Tibial nerve (tissue), 4 donors: ENCODE measurements at regions not wholly inside any gene's neighbourhood (a gene's known extent, or its start where the extent isn't known, plus 50 kb on each side); places are given as distances from the start of the nearest gene placed in this dataset.
"Not testable (repeated sequence)": the region's sequence is repeated elsewhere in the genome, so short reads cannot be mapped to it uniquely, and the experiment has no call there.

Source experiments
- DNase-seq, 2 donors: peaks; one replicate each; pipeline ENCODE4 v3.0.0-alpha.2; 2019; ENCODE audit warnings: low spot score in 2 of 2
- H3K27ac ChIP-seq, 4 donors: fragments of 200-600 bp; sonication (generic) in 3 of 4; one replicate each; pipeline ENCODE4 v1.5.1; 2017 to 2019; ENCODE audit warnings: mild to moderate bottlenecking in 1 of 4
- H3K27me3 ChIP-seq, 2 donors: fragments of 200-600 bp; sonication (generic) in 1 of 2; one replicate each; pipeline versions ENCODE4 v1.5.1 to v1.6.0; 2017 to 2019
- H3K36me3 ChIP-seq, 3 donors: fragments of 200-600 bp; sonication (generic); one replicate each; pipeline ENCODE4 v1.5.1; 2018 to 2019
- H3K4me1 ChIP-seq, 4 donors: fragments of 200-600 bp; sonication (generic) in 3 of 4; one replicate each; pipeline ENCODE4 v1.5.1; 2017 to 2019
- H3K4me3 ChIP-seq, 4 donors: fragments of 200-600 bp; sonication (generic) in 3 of 4; one replicate each; pipeline ENCODE4 v1.5.1; 2017 to 2019; ENCODE audit warnings: mild to moderate bottlenecking in 1 of 4, moderate library complexity in 1 of 4
- H3K9me3 ChIP-seq, 4 donors: fragments of 200-600 bp; sonication (generic) in 3 of 4; one replicate each; pipeline ENCODE4 v1.5.1; 2017 to 2019
- CTCF ChIP-seq, 5 experiments: fragments of 200-600 bp in 3 of 5; fragments of 450-650 bp in 2 of 5; sonication (generic) in 3 of 5; IDR thresholded peaks; one replicate each; pipeline ENCODE4 v1.5.1; 2016 to 2019; ENCODE audit warnings: antibody characterized with exemption in 5 of 5, mild to moderate bottlenecking in 3 of 5, moderate library complexity in 2 of 5
- EP300 ChIP-seq, 2 donors: sonication (generic); formaldehyde crosslinking; IDR thresholded peaks; one replicate each; pipeline ENCODE4 v1.6.1; 2017; ENCODE audit warnings: antibody characterized with exemption in 2 of 2, mild to moderate bottlenecking in 1 of 2
- POLR2A ChIP-seq, 2 donors: fragments of 450-650 bp; IDR thresholded peaks; one replicate each; pipeline ENCODE4 v1.6.1; 2017; ENCODE audit warnings: antibody characterized with exemption in 2 of 2, mild to moderate bottlenecking in 2 of 2, moderate library complexity in 2 of 2
- WGBS, 2 donors: methylation state at CpG; one replicate each; pipeline ENCODE4 v1.1.5; 2018; 5-methylcytosine and 5-hydroxymethylcytosine counted together

DNA sequence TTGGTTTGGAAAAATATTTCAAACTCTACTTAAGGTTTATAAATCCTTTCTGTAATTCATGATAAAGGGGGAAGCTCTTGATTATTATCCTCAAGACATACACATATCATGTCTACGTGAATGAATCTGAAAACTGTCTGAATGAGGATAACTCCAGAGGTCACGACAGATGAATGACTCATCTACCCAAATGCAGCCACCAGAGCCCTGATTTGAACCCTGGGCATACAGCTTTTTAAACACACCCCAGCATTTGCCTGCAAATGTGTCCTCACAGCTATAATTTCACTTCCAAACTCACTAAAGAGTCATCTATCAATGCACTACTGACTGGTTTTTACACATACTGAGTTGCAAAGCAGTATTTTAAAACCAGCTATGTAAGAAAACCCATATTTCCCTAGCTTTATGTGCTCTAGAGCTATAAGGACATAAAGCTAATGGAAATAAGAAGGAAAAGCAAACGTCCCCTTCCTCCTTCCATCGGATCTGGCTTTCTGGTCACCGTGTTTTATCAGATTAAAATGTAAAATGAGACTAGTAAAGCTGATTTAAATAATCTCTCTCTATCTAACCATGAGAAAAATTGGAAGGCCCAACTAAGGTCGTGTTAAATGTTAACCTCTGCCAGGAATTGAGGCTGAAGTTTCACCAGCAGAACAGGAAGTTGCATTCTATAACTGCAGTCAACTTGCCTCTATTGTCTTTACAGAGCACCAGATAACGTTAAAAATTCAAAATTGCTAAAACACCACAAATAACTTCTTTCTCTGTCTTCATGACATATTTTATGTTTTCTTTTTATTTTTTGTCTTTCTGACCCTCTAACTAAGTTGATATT is 63.1 kb upstream of the SPP1 start:
- no peaks in the 10 kb centered on the region for H3K9me3 ChIP-seq
- H3K36me3 ChIP-seq, result no peaks in the 10 kb centered on the region
- H3K27ac ChIP-seq, result peak overlapping the region in 2 of 4 donors; percentile 70 to 78
- H3K4me3 ChIP-seq, result no peak overlapping the region
- H3K4me1 ChIP-seq, result peaks cover 0 to 22% (median 4%) of the 10 kb centered on the region in 4 donors
- no peaks in the 10 kb centered on the region for H3K27me3 ChIP-seq
- TF ChIP-seq POLR2A (IDR thresholded peaks at IDR 0.05) (no peak), CTCF (IDR thresholded peaks at IDR 0.05) (no peak), EP300 (IDR thresholded peaks at IDR 0.05) (no peak)
- WGBS, 2 donors, result 49% methylated on average over 7 of the region's 7 CpGs
- no peak for DNase-seq

GRCh38 chr4:87913896-87914295 is 61.6 kb upstream of the SPP1 start:
- no peak overlapping the region for H3K4me3 ChIP-seq

DNA sequence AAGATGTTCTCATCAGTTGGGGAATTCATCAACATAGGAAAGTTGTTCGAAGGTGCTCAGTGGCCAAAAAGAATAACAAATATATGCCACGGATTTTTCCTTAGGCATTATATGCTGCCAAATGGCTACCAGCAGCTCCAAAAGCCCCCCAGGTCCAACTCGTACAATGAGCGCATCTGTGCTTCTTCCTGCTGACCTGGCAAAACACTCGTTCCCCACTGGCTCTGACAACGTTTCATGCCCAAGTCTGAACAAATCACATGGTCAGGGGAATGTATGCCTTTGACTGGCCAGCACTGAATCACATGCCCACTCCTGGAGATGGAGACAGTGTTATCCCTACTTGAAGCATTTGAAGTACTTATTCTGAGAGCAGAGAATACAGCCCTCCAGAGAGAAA is 59.9 kb upstream of the SPP1 start:
- WGBS, 2 donors, result 67 to 79% methylated on average over 6 of the region's 6 CpGs
- no peak overlapping the region for H3K4me3 ChIP-seq
- no peak overlapping the region for H3K27ac ChIP-seq
- no peaks in the 10 kb centered on the region for H3K9me3 ChIP-seq
- H3K27me3 ChIP-seq, result no peaks in the 10 kb centered on the region
- no peak for DNase-seq
- no peaks in the 10 kb centered on the region for H3K36me3 ChIP-seq
- H3K4me1 ChIP-seq, result peaks cover 0 to 22% (median 4%) of the 10 kb centered on the region in 4 donors
- no peak for TF ChIP-seq POLR2A (IDR thresholded peaks at IDR 0.05)
- TF ChIP-seq CTCF (IDR thresholded peaks at IDR 0.05), result no peak
- no peak for TF ChIP-seq EP300 (IDR thresholded peaks at IDR 0.05)

More at GRCh38 chr4:87913896-87914295, 61.6 kb upstream of the SPP1 start:
- no peak for DNase-seq
- Histone ChIP-seq H3K4me1 (peaks cover 0 to 22% (median 4%) of the 10 kb centered on the region in 4 donors), H3K27me3 (no peaks in the 10 kb centered on the region), H3K9me3 (no peaks in the 10 kb centered on the region), H3K36me3 (no peaks in the 10 kb centered on the region), H3K27ac (no peak overlapping the region)
- 57% methylated on average over 3 of the region's 3 CpGs for WGBS, 2 donors
- no peak for TF ChIP-seq CTCF (IDR thresholded peaks at IDR 0.05)
- no peak for TF ChIP-seq EP300 (IDR thresholded peaks at IDR 0.05)
- TF ChIP-seq POLR2A (IDR thresholded peaks at IDR 0.05), result no peak

DNA sequence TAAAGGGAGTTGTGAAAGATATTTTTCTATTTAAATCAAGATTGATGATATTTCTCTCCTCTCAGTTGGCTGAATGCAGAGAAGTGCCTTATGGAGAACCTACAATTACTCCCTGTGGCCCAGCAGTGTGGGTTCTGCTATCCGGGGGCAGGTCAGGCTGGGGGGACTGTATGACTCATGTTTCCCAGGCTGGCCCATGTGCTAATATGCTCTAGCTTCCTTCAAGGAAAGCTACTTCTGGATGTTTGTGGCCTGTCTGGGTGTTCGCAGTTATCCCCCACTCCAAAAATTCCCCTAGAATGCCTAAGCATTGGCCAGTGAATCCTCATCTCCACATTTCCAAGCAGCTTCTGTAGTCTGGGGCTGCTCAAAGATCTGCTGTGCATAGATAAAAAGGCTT is 58.9 kb upstream of the SPP1 start:
- no peak for DNase-seq
- no peaks in the 10 kb centered on the region for H3K36me3 ChIP-seq
- no peak overlapping the region for H3K4me3 ChIP-seq
- no peaks in the 10 kb centered on the region for H3K9me3 ChIP-seq
- WGBS, 2 donors, result 39 to 67% methylated on average over 2 of the region's 2 CpGs
- no peaks in the 10 kb centered on the region for H3K27me3 ChIP-seq
- H3K27ac ChIP-seq, result no peak overlapping the region
- TF ChIP-seq POLR2A (IDR thresholded peaks at IDR 0.05) (no peak), EP300 (IDR thresholded peaks at IDR 0.05) (no peak), CTCF (IDR thresholded peaks at IDR 0.05) (no peak)
- H3K4me1 ChIP-seq, result peaks cover 0 to 15% (median 2%) of the 10 kb centered on the region in 4 donors

DNA sequence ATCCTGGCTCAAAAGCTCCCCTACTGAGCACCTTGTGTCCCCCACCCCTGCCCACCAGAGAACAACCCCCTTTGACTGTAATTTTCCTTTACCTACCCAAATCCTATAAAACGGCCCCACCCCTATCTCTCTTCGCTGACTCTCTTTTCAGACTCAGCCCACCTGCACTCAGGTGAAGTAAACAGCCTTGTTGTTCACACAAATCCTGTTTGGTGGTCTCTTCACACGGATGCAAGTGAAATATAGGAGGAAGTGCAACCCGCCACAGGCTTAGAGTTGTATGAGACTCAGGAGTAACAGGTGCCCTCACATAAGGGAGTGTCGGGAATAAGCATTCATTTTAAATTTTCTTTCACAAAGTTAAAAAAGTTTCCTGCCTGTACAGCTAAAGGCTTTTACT is 57.6 kb upstream of the SPP1 start:
- WGBS, 2 donors, result 83 to 84% methylated on average over 5 of the region's 5 CpGs
- not testable (repeated sequence) for DNase-seq, H3K9me3 ChIP-seq, H3K4me1 ChIP-seq, H3K36me3 ChIP-seq, H3K4me3 ChIP-seq, H3K27me3 ChIP-seq, H3K27ac ChIP-seq
